Breast epithelium (tissue), 3 donors: ENCODE measurements at regions not wholly inside any gene's neighbourhood (a gene's known extent, or its start where the extent isn't known, plus 50 kb on each side); places are given as distances from the start of the nearest gene placed in this dataset.

Experiments used
- POLR2A ChIP-seq: fragments of 450-650 bp; IDR thresholded peaks from one replicate; pipeline ENCODE4 v1.6.1; 2016; ENCODE audit warnings: antibody characterized with exemption, mild to moderate bottlenecking, moderate library complexity
- TF ChIP-seq, protein P1 (sequence below), 3 donors: fragments of 450-650 bp; IDR thresholded peaks; one replicate each; pipeline ENCODE4 v1.5.1; 2016 to 2017; ENCODE audit warnings: antibody characterized with exemption in 3 of 3, mild to moderate bottlenecking in 3 of 3, moderate library complexity in 3 of 3

- TF ChIP-seq, protein P1, sequence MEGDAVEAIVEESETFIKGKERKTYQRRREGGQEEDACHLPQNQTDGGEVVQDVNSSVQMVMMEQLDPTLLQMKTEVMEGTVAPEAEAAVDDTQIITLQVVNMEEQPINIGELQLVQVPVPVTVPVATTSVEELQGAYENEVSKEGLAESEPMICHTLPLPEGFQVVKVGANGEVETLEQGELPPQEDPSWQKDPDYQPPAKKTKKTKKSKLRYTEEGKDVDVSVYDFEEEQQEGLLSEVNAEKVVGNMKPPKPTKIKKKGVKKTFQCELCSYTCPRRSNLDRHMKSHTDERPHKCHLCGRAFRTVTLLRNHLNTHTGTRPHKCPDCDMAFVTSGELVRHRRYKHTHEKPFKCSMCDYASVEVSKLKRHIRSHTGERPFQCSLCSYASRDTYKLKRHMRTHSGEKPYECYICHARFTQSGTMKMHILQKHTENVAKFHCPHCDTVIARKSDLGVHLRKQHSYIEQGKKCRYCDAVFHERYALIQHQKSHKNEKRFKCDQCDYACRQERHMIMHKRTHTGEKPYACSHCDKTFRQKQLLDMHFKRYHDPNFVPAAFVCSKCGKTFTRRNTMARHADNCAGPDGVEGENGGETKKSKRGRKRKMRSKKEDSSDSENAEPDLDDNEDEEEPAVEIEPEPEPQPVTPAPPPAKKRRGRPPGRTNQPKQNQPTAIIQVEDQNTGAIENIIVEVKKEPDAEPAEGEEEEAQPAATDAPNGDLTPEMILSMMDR (IDR thresholded peaks at IDR 0.05): no peak
- TF ChIP-seq POLR2A: no peak
These were observed 1270.9 kb downstream of the TYW1 start for GRCh38 chr7:68267486-68267885.
